ENCODE measurements at regions not wholly inside any gene's neighbourhood (a gene's known extent, or its start where the extent isn't known, plus 50 kb on each side); places are given as distances from the start of the nearest gene placed in this dataset.

DNA sequence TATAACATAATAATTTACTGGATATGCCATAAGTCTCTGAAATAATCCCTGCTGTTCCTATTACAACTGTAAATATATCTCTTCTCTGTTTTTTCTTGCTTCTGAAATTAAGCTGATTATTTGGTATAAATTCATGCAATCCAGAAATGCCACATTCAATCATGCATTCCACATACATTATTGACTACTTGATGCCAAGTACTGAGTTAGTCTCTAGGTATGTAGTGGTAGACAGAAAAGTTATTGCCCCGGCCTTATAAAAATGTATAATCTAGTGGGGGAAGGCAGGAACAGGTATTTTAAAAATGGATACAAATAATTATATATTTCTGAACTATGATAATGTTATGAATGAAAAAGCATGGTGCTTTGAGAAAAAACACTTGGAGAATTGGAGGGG lies 338.6 kb upstream of the SNX7 start:
- TF ChIP-seq, protein P1, sequence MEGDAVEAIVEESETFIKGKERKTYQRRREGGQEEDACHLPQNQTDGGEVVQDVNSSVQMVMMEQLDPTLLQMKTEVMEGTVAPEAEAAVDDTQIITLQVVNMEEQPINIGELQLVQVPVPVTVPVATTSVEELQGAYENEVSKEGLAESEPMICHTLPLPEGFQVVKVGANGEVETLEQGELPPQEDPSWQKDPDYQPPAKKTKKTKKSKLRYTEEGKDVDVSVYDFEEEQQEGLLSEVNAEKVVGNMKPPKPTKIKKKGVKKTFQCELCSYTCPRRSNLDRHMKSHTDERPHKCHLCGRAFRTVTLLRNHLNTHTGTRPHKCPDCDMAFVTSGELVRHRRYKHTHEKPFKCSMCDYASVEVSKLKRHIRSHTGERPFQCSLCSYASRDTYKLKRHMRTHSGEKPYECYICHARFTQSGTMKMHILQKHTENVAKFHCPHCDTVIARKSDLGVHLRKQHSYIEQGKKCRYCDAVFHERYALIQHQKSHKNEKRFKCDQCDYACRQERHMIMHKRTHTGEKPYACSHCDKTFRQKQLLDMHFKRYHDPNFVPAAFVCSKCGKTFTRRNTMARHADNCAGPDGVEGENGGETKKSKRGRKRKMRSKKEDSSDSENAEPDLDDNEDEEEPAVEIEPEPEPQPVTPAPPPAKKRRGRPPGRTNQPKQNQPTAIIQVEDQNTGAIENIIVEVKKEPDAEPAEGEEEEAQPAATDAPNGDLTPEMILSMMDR (IDR thresholded peaks at IDR 0.05; ENCODE audit: poor library complexity, severe bottlenecking): no peak
- H3K9me3 ChIP-seq (ENCODE audit: severe bottlenecking): no peaks in the 10 kb centered on the region
- peak overlapping the region; percentile 99 for H3K27ac ChIP-seq (ENCODE audit: poor library complexity, severe bottlenecking)
- no peaks in the 10 kb centered on the region for H3K36me3 ChIP-seq (ENCODE audit: low read depth)
- H3K27me3 ChIP-seq (ENCODE audit: insufficient read depth, poor library complexity, severe bottlenecking): no peaks in the 10 kb centered on the region
- DNase-seq (ENCODE audit: low spot score): no peak
- no peak overlapping the region for H3K4me3 ChIP-seq (ENCODE audit: severe bottlenecking)
- peak; percentile 53 for ATAC-seq (ENCODE audit: low read depth)
- peaks cover 58% of the 10 kb centered on the region for H3K4me1 ChIP-seq (ENCODE audit: insufficient read depth, poor library complexity, severe bottlenecking)

DNA sequence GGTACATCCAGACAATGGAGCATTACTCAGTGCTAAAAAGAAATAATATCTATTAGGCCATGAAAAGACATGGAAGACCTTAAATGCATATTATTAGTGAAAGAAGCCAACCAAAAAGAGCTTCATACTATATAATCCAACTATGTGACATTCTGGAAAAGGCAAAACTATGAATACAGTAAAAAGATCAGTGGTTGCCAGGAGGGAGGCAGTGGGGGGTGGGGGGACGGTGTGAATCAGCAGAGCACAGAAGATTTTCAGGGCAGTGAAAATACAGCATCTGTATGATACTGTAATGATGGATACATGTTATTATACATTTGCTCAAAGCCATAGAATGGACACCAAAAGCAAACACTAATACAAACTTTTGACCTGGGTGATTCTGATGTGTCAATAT lies 339.4 kb upstream of the SNX7 start:
- ATAC-seq (ENCODE audit: low read depth) (no peak), DNase-seq (ENCODE audit: low spot score) (no peak)
- no peaks in the 10 kb centered on the region for H3K27me3 ChIP-seq (ENCODE audit: insufficient read depth, poor library complexity, severe bottlenecking)
- H3K4me3 ChIP-seq (ENCODE audit: severe bottlenecking): no peak overlapping the region
- H3K4me1 ChIP-seq (ENCODE audit: insufficient read depth, poor library complexity, severe bottlenecking): peaks cover 58% of the 10 kb centered on the region
- TF ChIP-seq, protein P1 (IDR thresholded peaks at IDR 0.05; ENCODE audit: poor library complexity, severe bottlenecking): no peak
- no peaks in the 10 kb centered on the region for H3K9me3 ChIP-seq (ENCODE audit: severe bottlenecking)
- H3K36me3 ChIP-seq (ENCODE audit: low read depth): no peaks in the 10 kb centered on the region
- peak overlapping the region; percentile 99 for H3K27ac ChIP-seq (ENCODE audit: poor library complexity, severe bottlenecking)

DNA sequence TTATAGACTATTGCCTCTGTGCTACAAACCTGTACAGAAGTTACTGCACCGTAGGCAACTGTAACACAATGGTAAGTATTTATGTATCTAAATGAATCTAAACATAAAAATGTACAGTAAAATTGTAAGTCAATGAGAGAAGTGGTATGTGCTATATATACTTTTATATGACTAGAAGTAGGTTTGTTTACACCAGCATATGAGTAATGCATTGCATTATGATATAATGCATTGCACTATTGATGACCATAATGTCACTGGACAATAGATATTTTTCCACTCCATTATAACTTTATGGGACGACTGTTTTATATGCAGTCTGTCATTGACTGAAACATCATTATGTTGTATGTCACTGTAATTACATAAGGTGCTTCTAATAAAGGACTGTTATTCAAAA lies 340.3 kb upstream of the SNX7 start:
- no peak for ATAC-seq (ENCODE audit: low read depth)
- no peaks in the 10 kb centered on the region for H3K27me3 ChIP-seq (ENCODE audit: insufficient read depth, poor library complexity, severe bottlenecking)
- DNase-seq (ENCODE audit: low spot score): no peak
- peak overlapping the region; percentile 99 for H3K27ac ChIP-seq (ENCODE audit: poor library complexity, severe bottlenecking)
- peaks cover 58% of the 10 kb centered on the region for H3K4me1 ChIP-seq (ENCODE audit: insufficient read depth, poor library complexity, severe bottlenecking)
- H3K4me3 ChIP-seq (ENCODE audit: severe bottlenecking): no peak overlapping the region
- H3K9me3 ChIP-seq (ENCODE audit: severe bottlenecking): no peaks in the 10 kb centered on the region
- H3K36me3 ChIP-seq (ENCODE audit: low read depth): no peaks in the 10 kb centered on the region
- TF ChIP-seq, protein P1 (IDR thresholded peaks at IDR 0.05; ENCODE audit: poor library complexity, severe bottlenecking): no peak

DNA sequence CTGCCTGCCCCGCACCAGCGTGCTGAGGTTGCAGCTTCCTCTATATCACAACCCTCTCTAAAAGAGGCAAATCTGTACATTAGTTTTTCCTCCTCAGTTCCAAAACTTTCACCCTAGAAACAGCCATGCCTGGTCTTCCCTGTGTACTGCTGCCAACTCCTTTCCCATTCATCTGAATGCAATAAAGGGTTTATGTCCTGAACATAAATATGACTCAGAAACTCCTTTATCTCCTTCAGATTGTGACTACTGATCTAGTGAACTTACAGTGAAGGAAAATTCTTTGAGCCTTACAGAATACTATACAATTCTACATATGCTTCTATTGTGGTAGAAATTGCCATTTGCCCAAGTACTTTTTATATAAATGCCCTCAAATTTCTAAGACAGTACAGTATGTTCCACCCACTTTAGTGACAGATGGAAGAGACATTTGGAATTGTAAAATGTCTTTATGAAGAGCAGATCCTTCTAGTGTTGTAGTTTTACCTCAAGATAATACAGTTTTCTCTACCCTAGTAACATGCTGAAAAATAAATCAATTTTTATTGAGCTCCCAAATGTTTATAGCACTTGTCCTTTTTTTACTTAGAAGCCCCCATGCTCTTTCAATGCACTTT lies 345.1 kb upstream of the SNX7 start:
- no peaks in the 10 kb centered on the region for H3K9me3 ChIP-seq (ENCODE audit: severe bottlenecking)
- no peaks in the 10 kb centered on the region for H3K27me3 ChIP-seq (ENCODE audit: insufficient read depth, poor library complexity, severe bottlenecking)
- DNase-seq (ENCODE audit: low spot score) (no peak), ATAC-seq (ENCODE audit: low read depth) (peak; percentile 78)
- no peak overlapping the region for H3K4me3 ChIP-seq (ENCODE audit: severe bottlenecking)
- TF ChIP-seq, protein P1 (IDR thresholded peaks at IDR 0.05; ENCODE audit: poor library complexity, severe bottlenecking): no peak
- H3K4me1 ChIP-seq (ENCODE audit: insufficient read depth, poor library complexity, severe bottlenecking): peaks cover 22% of the 10 kb centered on the region
- peak overlapping the region; percentile 51 for H3K27ac ChIP-seq (ENCODE audit: poor library complexity, severe bottlenecking)
- no peaks in the 10 kb centered on the region for H3K36me3 ChIP-seq (ENCODE audit: low read depth)

DNA sequence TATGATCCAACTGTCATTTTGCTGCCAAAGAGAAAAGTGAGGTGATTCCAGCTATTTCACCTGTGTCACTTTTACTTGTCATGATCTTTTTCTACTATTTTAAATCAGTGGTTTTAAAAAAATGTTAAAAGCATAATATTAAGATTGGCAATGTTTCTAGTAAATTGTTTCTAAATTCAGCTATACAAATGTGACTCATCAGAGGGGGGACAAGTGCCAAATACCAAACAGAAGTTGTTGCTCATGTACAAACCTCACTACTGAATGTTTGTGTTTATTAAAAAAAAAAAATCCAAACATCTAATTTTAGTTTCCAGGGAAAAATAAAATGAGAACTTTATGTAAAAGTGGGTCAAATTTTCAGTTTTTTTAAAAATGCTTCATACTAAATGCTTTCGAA lies 346.2 kb upstream of the SNX7 start:
- Histone ChIP-seq H3K4me1 (ENCODE audit: insufficient read depth, poor library complexity, severe bottlenecking) (peaks cover 20% of the 10 kb centered on the region), H3K27ac (ENCODE audit: poor library complexity, severe bottlenecking) (peak overlapping the region; percentile 51), H3K4me3 (ENCODE audit: severe bottlenecking) (no peak overlapping the region), H3K27me3 (ENCODE audit: insufficient read depth, poor library complexity, severe bottlenecking) (no peaks in the 10 kb centered on the region), H3K36me3 (ENCODE audit: low read depth) (no peaks in the 10 kb centered on the region), H3K9me3 (ENCODE audit: severe bottlenecking) (no peaks in the 10 kb centered on the region)
- DNase-seq (ENCODE audit: low spot score) (no peak), ATAC-seq (ENCODE audit: low read depth) (no peak)
- TF ChIP-seq, protein P1 (IDR thresholded peaks at IDR 0.05; ENCODE audit: poor library complexity, severe bottlenecking): no peak

All from RWPE2 (cell line).